Fibroblast of skin of abdomen (primary cell): ENCODE measurements at regions not wholly inside any gene's neighbourhood (a gene's known extent, or its start where the extent isn't known, plus 50 kb on each side); places are given as distances from the start of the nearest gene placed in this dataset.
"Not testable (repeated sequence)": the region's sequence is repeated elsewhere in the genome, so short reads cannot be mapped to it uniquely, and the experiment has no call there.

Experiments
- DNase-seq: peaks from one replicate; pipeline ENCODE4 v3.0.0-alpha.2; 2013

DNA sequence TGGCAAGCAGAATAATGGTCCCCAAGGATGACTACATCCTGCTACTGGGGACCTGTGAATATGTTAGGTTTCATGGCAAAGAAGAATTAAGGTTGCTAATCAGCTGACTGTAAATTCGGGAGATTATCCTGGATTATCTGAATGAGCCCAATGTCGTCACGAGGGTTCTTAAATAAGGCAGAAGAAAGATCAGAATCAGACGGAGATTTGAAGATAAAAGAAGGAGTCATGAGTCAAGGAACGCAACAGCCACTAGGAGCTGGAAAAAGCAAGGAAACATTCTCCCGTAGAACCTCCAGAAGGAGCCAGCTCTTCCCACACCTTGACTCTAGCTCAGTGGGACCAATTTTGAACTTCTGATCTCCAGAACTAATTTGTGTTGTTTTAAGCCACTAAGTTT, 82.9 kb upstream of the APBB1IP start:
- DNase-seq, result no peak

DNA sequence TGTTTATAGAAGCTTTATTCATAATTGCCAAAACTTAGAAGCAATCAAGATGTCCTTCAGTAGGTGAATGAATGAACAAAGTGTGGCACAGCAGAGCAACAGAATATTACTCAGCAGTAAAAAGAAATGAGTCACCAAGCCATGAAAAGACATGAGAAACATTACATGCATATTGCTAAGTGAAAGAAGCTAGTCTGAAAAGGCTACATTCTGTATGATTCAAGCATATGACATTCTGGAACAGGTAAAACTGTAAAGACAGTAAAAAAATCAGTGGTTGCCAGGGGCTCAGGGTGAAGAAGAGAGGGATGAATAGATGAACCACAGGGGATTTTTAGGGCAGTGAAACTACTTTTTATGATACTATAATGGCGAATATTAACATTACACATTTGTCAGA, 80.9 kb upstream of the APBB1IP start:
- no peak for DNase-seq

DNA sequence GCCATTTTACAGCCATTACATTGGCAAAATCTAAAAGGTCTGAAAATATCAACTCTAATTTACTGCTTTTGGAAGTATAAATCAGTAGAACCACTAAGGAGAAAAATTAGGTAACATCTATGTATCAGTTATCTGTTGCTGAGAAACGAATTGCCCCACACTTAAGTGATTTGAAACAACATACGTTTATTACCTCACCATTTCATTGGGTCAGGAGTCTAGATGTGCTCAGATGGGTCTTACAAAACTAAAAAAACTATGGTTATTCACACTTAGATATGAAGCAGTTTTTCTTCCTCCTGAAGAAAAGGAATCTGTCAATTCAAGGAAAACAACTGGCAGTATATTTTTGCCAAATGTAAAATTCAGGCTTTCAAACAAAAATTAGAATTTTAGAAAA, 80.1 kb upstream of the APBB1IP start:
- no peak for DNase-seq

DNA sequence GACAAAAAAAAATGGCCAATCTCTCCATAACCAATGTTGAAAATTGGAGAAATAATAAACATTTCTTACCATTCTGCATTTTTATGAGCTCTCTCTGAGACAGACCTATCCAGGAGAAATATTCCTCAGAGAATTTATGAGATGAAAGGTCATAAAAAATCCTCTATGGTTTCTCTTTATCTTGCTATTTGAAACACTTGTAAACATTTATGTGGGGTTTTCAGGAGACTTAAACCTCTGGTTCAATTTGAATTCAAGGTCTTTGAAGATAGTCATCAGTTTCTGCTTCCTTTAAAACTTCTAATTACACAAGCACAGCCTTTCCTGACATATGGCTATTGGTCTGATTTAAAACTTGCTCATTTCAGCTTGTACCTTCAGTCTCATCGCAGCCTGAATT, 78.5 kb upstream of the APBB1IP start:
- no peak for DNase-seq

DNA sequence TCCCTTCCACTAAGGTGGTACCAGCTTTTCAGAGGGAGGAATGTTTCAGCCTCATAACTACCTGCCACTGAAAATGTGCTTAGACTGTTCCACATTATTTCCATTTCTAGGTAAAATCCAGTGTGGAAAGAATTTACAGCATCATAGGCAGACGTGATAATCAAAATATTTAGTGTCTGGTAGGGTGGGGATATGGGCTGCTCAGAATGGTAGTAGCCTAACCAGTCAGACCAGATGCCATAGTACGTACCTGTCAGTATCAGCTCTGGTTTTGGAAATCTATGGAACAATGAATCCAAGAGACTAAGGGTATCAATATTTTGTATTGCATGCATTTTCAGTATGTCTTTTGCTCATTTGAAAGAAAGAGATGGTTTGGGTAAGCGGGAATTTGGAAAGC, 76.8 kb upstream of the APBB1IP start:
- no peak for DNase-seq

DNA sequence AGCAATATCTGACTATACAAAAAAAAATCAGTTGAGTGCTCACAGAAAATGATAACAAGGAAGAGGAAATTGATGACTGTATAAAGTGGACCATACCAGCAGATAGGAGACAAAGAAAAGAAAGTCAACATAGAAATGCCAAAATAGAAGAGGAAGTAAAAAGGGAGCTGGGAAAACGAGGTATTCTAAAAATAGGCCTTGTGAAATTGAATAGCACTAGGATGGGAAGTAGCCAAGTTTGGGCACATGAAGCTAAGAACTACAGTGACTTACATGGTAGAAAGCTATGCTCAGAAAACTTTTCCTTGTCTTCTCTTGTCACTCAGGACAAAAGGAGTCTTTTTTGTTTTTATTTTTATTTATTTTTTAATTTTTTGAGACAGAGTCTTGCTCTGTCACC, 76.2 kb upstream of the APBB1IP start:
- DNase-seq, result no peak

DNA sequence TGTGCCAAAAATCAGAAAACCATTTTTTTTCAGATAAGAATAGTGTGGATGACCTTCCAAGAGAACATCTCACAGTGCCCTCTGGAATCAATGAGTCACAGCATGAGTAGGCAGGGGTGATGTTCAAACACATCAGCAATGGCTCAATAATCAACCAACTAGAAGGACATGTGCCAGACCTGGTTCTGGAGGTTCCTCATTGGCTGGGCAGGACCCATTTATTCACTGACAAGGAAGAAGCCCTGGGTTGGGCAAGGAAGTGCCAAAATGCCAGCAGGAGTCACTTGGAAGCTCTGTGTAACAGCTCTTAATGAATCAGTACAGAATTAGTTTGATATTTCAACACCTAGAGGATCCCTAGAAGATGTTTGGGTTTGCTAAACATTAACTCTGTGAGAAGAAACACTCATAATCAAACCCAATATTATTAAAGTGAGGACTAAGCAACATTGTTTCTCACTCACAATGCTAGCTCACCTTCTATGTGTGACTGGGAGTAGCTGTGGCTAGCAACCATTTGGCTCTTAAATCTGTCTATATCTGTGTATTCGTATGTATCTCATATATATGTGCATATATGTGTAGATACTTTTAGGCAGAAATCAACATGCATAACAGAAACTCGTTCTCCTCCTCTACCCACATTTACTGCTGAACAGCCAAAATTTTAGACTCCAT, 72.3 kb upstream of the APBB1IP start:
- no peak for DNase-seq

DNA sequence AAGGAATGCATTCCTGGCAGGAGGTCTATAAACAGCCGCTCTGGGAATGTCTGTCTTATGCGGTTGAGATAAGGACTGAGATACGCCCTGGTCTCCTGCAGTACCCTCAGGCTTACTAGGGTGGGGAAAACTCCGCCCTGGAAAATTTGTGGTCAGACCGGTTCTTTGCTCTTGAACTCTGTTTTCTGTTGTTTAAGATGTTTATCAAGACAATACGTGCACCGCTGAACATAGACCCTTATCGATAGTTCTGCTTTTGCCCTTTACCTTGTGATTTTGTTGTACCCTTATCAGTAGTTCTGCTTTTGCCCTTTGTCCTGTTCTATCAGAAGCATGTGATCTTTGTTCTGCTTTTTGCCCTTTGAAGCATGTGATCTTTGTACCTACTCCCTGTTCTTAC, 71.1 kb upstream of the APBB1IP start:
- DNase-seq, result not testable (repeated sequence)

DNA sequence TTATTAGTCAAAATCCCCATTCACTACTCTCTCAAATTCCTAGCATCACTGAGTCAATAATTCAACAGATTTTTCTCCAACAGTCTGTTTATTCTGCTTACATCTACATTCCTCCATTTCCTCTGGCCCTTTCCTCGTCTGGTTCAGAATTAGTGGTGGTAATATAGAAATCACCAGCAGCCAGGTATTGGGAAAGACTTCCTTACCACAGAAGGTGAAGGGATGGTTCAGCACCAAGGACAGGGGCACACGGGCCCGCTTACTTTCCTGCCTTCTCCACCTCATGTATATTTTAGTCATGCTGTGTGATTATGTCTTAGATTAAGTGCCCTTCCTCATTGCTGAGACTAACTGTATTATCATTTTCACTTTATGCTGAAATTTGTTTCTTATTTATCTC, 70.4 kb upstream of the APBB1IP start:
- peak; percentile 1 for DNase-seq

DNA sequence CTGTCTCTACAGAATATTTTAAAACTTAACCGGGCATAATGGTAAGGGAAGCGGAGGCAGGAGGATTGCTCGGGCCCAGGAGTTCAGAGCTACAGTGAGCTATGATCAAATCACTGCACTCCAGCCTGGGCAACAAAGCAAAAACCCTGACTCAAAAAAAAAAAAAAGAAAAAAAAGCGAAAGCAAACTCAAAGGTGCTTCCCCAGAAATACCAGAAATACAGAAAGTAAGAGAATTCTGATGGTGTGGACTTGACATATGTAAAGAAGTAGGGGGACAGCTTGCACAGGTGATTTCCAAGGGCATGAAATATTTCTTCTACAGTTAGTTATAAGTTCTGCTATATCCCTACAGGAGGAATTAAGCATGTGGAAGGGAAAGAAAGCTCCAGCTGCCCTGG, 69.7 kb upstream of the APBB1IP start:
- DNase-seq, result no peak

DNA sequence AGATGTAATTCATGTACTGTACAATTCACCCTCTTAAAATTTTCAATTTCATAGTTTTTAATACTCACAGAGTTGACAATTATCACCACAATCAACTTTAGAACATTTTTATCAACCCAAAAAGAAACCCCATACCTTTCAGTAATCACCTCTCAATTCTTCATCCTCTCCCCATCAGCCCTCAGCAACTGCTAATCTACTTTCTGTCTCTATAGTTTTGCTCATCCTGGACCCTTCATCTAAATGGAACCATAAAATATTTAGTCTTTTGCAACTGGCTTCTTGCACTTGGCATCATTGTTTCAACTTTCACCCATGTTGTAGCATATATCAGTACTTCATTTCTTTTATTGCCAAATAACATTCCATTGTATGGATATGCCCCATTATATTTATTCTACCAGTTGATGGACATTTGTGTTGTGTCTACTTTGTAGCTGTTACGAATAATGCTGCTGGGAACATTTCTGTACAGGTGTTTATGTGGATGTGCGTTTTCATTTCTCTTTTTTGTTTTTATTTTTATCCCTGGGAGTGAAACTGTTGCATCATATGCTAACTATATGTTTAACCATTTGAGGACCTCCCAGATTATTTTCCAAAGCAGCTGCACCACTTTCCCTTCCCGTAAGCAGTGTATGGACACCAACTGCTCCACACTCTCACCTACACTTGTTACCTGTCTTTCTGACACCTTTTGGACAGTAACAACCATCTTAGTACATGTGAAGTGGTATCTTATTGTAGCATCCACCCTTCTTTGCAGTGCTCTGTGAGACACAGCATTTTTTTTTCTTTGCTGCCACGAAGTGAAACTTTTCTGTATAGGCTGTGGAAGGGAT, 65.4 kb upstream of the APBB1IP start:
- DNase-seq, result no peak

DNA sequence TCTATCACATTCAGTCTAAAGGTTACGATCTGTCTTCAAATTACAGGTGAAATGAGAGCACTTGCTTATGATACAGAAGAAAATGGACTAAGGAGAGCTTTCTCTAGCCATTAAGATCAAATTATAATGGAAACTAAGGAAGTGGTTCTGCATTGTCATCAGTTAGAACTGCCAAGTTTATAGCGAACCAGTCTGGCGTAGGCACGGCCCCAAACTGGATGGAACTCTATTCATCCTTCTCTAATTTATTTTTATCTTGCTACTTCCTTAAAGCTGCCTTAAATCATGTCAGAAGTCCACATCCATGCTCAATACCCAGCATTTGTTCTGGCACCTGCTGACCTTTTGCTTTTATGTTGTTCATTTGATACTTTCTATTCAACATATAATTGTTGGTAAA, 63.7 kb upstream of the APBB1IP start:
- DNase-seq, result no peak

DNA sequence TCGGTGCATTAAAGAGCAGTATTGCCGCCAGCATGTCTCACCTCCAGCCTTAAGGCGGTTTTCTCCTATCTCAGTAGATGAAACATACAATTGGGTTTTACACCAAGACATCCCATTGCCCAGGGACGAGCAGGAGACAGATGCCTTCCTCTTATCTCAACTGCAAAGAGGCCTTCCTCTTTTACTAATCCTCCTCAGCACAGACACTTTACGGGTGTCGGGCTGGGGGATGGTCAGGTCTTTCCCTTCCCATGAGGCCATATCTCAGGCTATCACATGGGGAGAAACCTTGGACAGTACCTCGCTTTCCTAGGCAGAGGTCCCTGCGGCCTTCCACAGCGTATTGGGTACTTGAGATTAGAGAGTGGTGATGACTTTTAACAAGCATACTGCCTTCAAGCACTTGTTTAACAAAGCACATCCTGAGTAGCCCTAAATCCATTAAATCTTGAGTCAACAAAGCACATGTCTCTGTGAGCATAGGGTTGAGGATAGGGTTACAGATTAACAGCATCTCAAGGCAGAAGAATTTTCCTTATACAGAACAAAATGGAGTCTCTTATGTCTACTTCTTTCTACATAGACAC, 60.8 kb upstream of the APBB1IP start:
- DNase-seq, result not testable (repeated sequence)

DNA sequence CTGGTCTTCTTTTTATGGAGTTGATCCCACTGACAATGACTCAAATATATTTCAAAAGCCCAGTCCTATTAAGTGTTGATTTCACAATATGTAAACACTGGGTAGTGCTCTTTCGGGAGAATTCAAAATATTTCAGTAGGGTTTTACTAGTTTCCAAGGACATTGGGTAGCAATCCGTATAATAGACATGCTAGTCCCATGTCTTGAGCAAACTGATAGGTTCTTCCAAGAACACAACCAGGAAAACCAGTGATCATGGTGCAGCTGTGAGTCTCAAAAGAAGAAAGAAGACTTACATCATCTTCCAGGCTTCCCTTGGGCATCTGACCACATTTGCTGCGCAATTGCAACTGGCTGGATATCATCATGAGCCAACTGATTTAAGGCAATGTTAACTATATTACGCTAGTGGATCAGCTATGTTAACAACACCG, 59.3 kb upstream of the APBB1IP start:
- DNase-seq, result no peak

DNA sequence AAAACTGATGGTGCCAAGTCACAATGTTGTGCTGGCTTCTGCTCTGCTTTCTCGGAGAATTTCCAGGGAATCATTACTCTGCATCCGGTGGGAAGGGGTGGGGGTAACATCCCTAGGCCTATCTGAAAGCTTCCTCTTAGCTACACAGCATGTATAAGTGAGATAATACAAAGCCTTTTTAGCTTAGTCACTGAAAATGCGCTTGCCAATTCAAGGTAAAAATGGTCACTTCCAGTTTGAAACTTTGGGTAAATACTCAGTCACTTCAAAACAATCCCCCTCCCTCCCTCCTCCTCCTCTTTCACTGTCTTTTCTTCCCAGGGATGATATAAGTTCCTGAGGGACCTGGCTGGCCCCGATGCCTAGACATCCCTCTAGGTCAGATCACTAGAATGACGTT, 57.3 kb upstream of the APBB1IP start:
- no peak for DNase-seq

DNA sequence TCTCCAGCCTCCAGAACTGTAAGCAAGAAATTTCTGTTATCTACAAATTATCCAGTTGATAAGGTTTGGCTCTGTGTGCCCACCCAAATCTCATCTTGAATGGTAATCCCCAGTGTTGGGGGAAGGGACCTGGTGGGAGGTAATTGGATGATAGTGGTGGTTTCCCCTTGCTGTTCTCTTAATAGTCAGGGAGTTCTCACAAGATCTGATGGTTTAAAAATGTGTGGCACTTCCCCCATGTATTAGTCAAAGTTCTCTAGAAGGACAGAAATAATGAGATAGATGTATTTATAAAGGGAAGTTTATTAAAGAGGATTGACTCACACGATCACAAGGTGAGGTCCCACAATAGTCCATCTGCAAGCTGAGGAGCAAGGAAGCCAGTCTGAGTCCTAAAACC, 56.2 kb upstream of the APBB1IP start:
- DNase-seq, result no peak

DNA sequence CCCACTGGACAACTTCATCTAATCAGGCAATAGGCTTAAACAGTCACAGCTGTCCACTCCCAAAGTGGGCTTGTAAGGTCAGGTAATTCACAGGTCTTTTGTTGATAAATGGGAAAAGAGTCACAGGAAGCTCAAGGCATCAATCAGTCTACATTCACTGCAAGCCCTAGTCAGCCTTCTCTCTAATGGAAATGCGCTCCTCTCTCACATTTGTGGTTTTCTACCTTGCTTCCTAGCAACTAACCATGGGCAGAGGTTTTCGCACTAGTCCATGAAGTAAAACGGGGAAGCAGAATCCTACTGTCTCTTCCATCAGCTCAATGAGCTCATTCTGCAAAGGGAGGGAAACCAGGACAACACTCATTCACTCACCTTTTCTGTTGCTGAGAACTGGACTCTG, 53.5 kb upstream of the APBB1IP start:
- DNase-seq, result no peak

DNA sequence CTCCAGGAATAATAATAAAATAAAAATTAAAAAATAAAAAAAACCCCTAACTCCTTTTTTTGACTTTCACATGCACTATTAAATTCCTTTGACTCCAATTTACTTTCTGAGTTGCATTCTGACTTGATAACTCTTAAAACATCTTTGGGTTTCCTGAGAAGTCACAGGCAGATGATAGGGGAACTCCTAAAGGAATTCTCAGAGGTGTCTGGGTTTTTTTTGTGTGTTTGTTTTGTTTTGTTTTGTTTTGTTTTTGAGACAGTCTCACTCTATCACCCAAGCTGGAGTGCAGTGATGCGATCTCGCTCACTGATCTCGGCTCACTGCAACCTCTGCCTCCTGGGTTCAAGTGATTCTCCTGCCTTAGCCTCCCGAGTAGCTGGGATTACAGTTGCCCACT, 52.7 kb upstream of the APBB1IP start:
- no peak for DNase-seq

DNA sequence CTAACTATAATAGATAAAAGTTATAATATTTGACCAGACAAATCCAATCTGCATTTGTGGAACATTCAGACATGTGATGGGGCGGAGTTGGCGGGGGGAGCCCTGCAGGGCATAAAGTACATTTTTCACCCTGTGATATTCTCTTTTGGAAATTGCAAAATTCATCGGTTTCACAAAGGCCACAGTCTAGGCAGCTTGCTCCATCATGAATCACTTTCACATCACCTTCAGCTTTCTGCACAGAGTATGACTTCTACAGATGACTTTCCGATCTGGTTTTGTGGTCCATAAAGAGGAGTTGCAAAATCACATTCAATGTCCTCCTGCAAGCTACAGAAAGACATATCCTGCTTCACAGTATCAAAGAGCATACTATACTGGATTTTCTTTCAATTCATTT, 51.4 kb upstream of the APBB1IP start:
- no peak for DNase-seq
